ENCODE measurements at regions not wholly inside any gene's neighbourhood (a gene's known extent, or its start where the extent isn't known, plus 50 kb on each side); places are given as distances from the start of the nearest gene placed in this dataset.

DNA sequence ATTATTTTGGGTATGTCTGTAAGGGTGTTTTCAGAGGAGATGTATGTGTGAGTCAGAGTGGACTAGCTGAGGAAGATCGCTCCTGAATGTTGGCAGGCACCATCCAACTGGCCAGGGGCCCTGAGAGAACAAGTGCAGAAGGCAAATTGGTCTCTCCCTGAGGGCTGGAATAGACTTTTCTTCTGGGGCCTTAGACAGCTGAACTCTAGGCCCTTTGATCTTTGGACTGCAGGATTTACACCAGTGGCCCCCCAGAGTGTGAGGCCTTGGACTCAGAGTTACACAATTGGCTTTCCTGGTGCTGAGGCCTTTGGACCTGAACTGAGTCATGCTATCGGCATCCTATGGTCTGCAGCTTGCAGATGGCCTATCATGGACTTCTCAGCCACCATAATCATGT is 217.2 kb downstream of the REEP3 start:
- TF ChIP-seq, protein P1, sequence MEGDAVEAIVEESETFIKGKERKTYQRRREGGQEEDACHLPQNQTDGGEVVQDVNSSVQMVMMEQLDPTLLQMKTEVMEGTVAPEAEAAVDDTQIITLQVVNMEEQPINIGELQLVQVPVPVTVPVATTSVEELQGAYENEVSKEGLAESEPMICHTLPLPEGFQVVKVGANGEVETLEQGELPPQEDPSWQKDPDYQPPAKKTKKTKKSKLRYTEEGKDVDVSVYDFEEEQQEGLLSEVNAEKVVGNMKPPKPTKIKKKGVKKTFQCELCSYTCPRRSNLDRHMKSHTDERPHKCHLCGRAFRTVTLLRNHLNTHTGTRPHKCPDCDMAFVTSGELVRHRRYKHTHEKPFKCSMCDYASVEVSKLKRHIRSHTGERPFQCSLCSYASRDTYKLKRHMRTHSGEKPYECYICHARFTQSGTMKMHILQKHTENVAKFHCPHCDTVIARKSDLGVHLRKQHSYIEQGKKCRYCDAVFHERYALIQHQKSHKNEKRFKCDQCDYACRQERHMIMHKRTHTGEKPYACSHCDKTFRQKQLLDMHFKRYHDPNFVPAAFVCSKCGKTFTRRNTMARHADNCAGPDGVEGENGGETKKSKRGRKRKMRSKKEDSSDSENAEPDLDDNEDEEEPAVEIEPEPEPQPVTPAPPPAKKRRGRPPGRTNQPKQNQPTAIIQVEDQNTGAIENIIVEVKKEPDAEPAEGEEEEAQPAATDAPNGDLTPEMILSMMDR (IDR thresholded peaks at IDR 0.05): no peak
- H3K4me1 ChIP-seq (ENCODE audit: control insufficient read depth, insufficient read depth, low read length): no peaks in the 10 kb centered on the region
- Mint-ChIP-seq H3K27ac (no peak overlapping the region), H3K27me3 (ENCODE audit: low read depth in 2 of 2) (peaks cover 4 to 8% of the 10 kb centered on the region in 2 donors), H3K36me3 (no peaks in the 10 kb centered on the region), H3K4me3 (no peak overlapping the region), H3K9me3 (no peaks in the 10 kb centered on the region), H3K4me1 (peaks cover 5% of the 10 kb centered on the region in 2 donors)
- ATAC-seq: no peak
- H3K4me3 ChIP-seq (ENCODE audit: low read length): no peak overlapping the region
- H3K27me3 ChIP-seq (ENCODE audit: control insufficient read depth, insufficient read depth, low read length): no peaks in the 10 kb centered on the region
- H3K27ac ChIP-seq (ENCODE audit: low read length): no peak overlapping the region
- no peaks in the 10 kb centered on the region for H3K9me3 ChIP-seq (ENCODE audit: control insufficient read depth, insufficient read depth, low read length)
- no peak for DNase-seq
- 100% methylated on average over 2 of the region's 2 CpGs for WGBS (ENCODE audit: insufficient coverage)
- intact Hi-C loops (cut with micrococcal nuclease): no loop called here
- no peaks in the 10 kb centered on the region for H3K36me3 ChIP-seq (ENCODE audit: control insufficient read depth, insufficient read depth, low read length)

DNA sequence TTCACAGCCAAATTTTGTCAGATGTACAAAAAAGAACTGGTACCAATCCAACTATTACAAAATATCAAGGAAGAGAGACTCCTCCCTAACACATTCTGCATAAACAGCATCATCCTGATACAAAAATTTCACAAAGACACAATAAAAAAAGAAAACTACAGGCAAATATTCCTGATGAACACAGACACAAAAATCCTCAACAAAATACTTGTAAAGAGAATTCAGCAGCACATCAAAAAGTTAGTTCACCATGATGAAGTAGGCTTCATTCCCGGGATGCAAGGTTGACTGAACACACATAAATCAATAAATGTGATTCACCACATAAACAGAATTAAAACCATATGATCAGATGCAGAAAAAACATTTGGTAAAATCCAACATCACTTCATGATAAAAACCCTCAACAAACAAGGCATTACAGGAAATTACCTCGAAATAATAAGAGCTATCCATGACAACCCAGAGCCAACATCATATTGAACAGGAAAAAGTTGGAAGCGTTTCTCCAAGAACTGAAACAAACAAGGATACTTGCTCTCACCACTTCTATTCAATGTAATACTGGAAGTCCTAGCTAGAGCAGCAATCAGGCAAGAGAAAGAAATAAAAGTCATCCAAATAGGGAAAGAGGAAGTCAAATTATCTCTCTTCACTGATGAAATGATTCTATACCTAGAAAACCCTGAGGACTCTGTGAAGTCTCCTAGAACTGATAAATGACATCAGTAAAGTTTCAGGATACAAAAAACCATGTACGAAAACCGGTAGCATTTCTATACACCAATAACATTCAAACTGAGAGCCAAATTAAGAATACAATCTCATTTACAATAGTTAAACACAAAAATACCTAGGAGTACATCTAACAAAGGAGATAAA is 223.1 kb downstream of the REEP3 start:
- TF ChIP-seq, protein P1 (IDR thresholded peaks at IDR 0.05): no peak
- no peaks in the 10 kb centered on the region for H3K36me3 ChIP-seq (ENCODE audit: control insufficient read depth, insufficient read depth, low read length)
- Mint-ChIP-seq H3K4me3 (no peak overlapping the region), H3K9me3 (no peaks in the 10 kb centered on the region), H3K27me3 (ENCODE audit: low read depth in 2 of 2) (peaks cover 9 to 25% of the 10 kb centered on the region in 2 donors), H3K4me1 (no peaks in the 10 kb centered on the region), H3K27ac (no peak overlapping the region), H3K36me3 (no peaks in the 10 kb centered on the region)
- intact Hi-C loops (cut with micrococcal nuclease): no loop called here
- no peak overlapping the region for H3K4me3 ChIP-seq (ENCODE audit: low read length)
- H3K27me3 ChIP-seq (ENCODE audit: control insufficient read depth, insufficient read depth, low read length): no peaks in the 10 kb centered on the region
- no peaks in the 10 kb centered on the region for H3K4me1 ChIP-seq (ENCODE audit: control insufficient read depth, insufficient read depth, low read length)
- no peak for DNase-seq
- WGBS (ENCODE audit: insufficient coverage): 88% methylated on average over 5 of the region's 5 CpGs
- H3K9me3 ChIP-seq (ENCODE audit: control insufficient read depth, insufficient read depth, low read length): no peaks in the 10 kb centered on the region
- H3K27ac ChIP-seq (ENCODE audit: low read length): no peak overlapping the region
- ATAC-seq: no peak

DNA sequence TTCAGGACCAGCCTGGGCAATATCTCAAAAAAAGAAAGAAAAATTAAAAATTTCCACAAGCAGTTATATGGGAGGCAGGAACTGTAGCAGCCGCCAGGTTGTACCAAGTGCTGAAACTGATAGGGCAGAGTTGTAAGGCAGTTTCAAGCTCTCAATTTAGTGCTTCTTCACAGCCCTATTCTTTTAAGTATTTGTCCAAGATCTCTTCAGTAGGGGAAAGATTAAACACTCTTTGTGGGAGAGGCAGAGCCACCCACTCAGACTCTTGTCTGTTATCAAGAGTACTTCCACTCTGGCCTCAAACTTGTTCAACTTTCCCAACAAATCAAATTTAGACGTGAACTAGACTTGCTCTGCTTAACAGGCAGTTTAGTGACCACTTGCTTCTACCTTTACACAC is 228.7 kb downstream of the REEP3 start:
- WGBS (ENCODE audit: insufficient coverage): 96% methylated on average over 2 of the region's 2 CpGs
- no peaks in the 10 kb centered on the region for H3K36me3 Mint-ChIP-seq
- intact Hi-C loops (cut with micrococcal nuclease): no loop called here
- ATAC-seq (no peak), DNase-seq (no peak)
- no peak overlapping the region for H3K4me3 Mint-ChIP-seq
- TF ChIP-seq, protein P1 (IDR thresholded peaks at IDR 0.05): no peak
- no peaks in the 10 kb centered on the region for H3K4me1 Mint-ChIP-seq
- no peaks in the 10 kb centered on the region for H3K9me3 ChIP-seq (ENCODE audit: control insufficient read depth, insufficient read depth, low read length)
- no peak overlapping the region for H3K4me3 ChIP-seq (ENCODE audit: low read length)
- no peaks in the 10 kb centered on the region for H3K9me3 Mint-ChIP-seq
- no peaks in the 10 kb centered on the region for H3K4me1 ChIP-seq (ENCODE audit: control insufficient read depth, insufficient read depth, low read length)
- H3K27ac ChIP-seq (ENCODE audit: low read length): no peak overlapping the region
- H3K27ac Mint-ChIP-seq: no peak overlapping the region
- H3K27me3 ChIP-seq (ENCODE audit: control insufficient read depth, insufficient read depth, low read length): no peaks in the 10 kb centered on the region
- H3K36me3 ChIP-seq (ENCODE audit: control insufficient read depth, insufficient read depth, low read length): no peaks in the 10 kb centered on the region
- peaks cover 4 to 6% of the 10 kb centered on the region in 2 donors for H3K27me3 Mint-ChIP-seq (ENCODE audit: low read depth in 2 of 2)

DNA sequence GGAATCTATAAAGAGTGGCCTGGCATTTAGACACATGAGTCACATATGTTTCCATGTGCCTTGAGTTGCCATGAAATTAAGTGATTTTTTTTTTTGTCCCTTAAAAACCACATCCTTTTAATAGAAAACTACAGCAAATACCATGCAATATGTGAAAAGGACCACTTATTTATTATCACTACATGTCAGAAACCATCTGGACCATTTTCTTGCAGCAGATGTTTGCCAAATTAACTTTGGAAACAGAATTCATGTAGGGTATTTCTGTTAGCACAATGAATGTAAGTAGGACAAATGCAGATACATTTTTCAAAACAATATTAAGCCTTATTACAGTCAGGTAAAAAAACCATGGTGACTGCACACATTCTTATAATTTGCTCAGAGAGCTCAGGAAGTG is 230.6 kb downstream of the REEP3 start:
- H3K4me3 Mint-ChIP-seq: no peak overlapping the region
- TF ChIP-seq, protein P1 (IDR thresholded peaks at IDR 0.05): no peak
- H3K27ac Mint-ChIP-seq: no peak overlapping the region

More for the DNA sequence above, 230.6 kb downstream of the REEP3 start:
- intact Hi-C loops (cut with micrococcal nuclease): no loop called here
- H3K36me3 Mint-ChIP-seq: no peaks in the 10 kb centered on the region
- no peaks in the 10 kb centered on the region for H3K4me1 Mint-ChIP-seq
- Histone ChIP-seq H3K4me3 (ENCODE audit: low read length) (no peak overlapping the region), H3K27me3 (ENCODE audit: control insufficient read depth, insufficient read depth, low read length) (no peaks in the 10 kb centered on the region), H3K36me3 (ENCODE audit: control insufficient read depth, insufficient read depth, low read length) (no peaks in the 10 kb centered on the region), H3K27ac (ENCODE audit: low read length) (no peak overlapping the region), H3K4me1 (ENCODE audit: control insufficient read depth, insufficient read depth, low read length) (no peaks in the 10 kb centered on the region), H3K9me3 (ENCODE audit: control insufficient read depth, insufficient read depth, low read length) (no peaks in the 10 kb centered on the region)
- no peaks in the 10 kb centered on the region for H3K9me3 Mint-ChIP-seq
- DNase-seq: no peak
- no peak for ATAC-seq
- H3K27me3 Mint-ChIP-seq (ENCODE audit: low read depth in 2 of 2): peaks cover 0 to 2% of the 10 kb centered on the region in 2 donors

Data from natural killer cell (primary cell).